Hepatocyte (in vitro differentiated cells): ENCODE measurements at regions not wholly inside any gene's neighbourhood (a gene's known extent, or its start where the extent isn't known, plus 50 kb on each side); places are given as distances from the start of the nearest gene placed in this dataset.

Source experiments
- CTCF ChIP-seq: fragments of 200-600 bp; sonication (generic); IDR thresholded peaks from 2 replicates; pipeline ENCODE4 v1.5.1; 2016; ENCODE audit warnings: antibody characterized with exemption, mild to moderate bottlenecking; ENCODE audit not compliant: poor library complexity
- EZH2phosphoT487 ChIP-seq: fragments of 200-600 bp; sonication (generic); IDR thresholded peaks from one replicate; pipeline ENCODE4 v1.6.1; 2018; ENCODE audit warnings: antibody characterized with exemption, mild to moderate bottlenecking, low read depth, moderate library complexity; ENCODE audit not compliant: unreplicated experiment, severe bottlenecking

DNA sequence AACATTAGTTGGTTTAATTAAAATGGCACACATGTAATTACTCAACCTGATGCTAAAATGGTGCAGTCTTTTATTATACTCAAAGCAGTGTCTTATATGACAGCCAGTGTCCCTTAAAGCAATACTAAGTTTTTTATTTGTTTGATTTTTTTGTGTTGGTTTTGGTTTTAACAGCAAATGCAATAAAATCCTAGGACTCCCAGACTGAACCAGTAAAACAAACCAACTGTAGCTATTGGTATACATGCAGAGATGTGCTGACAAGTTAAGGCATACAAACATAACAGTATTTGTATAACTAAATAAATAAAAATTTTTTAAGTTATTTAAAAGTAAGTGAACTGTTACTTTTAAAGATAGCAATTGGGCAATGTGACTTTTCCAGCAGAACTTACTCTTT, 387.7 kb downstream of the RND3 start:
- TF ChIP-seq CTCF = no peak
- TF ChIP-seq EZH2phosphoT487 = no peak
